Islet of Langerhans (tissue), 1 donor: ENCODE measurements at regions not wholly inside any gene's neighbourhood (a gene's known extent, or its start where the extent isn't known, plus 50 kb on each side); places are given as distances from the start of the nearest gene placed in this dataset.

Experiments
- FAIRE-seq: peaks from one replicate; lab custom pipeline; 2011; peaks lifted over from hg19 to GRCh38; lab: Jason Lieb, UNC

- no peak for FAIRE-seq
Measured at GRCh38 chr10:35769795-35770194, 127.7 kb upstream of the FZD8 start.

GRCh38 chr10:35768731-35769130, 126.6 kb upstream of the FZD8 start:
- FAIRE-seq: no peak

GRCh38 chr10:35768011-35768410, 125.9 kb upstream of the FZD8 start:
- FAIRE-seq: no peak

- FAIRE-seq: no peak
Measured at GRCh38 chr10:35765996-35766395, 123.9 kb upstream of the FZD8 start.

GRCh38 chr10:35765066-35765527, 123.0 kb upstream of the FZD8 start:
- no peak for FAIRE-seq

- FAIRE-seq: no peak
Measured at GRCh38 chr10:35762311-35763030, 120.4 kb upstream of the FZD8 start.

- FAIRE-seq: no peak
Measured at GRCh38 chr10:35758076-35758475, 116.0 kb upstream of the FZD8 start.

- no peak for FAIRE-seq
Measured at GRCh38 chr10:35754519-35754918, 112.4 kb upstream of the FZD8 start.

GRCh38 chr10:35752469-35753461, 110.7 kb upstream of the FZD8 start:
- FAIRE-seq: no peak

GRCh38 chr10:35751347-35751746, 109.3 kb upstream of the FZD8 start:
- no peak for FAIRE-seq

- no peak for FAIRE-seq
Measured at GRCh38 chr10:35749230-35749629, 107.1 kb upstream of the FZD8 start.

GRCh38 chr10:35745617-35746403, 103.7 kb upstream of the FZD8 start:
- FAIRE-seq: no peak

GRCh38 chr10:35743851-35744250, 101.8 kb upstream of the FZD8 start:
- no peak for FAIRE-seq

GRCh38 chr10:35743351-35743750, 101.3 kb upstream of the FZD8 start:
- no peak for FAIRE-seq

- FAIRE-seq: no peak
Measured at GRCh38 chr10:35739998-35740397, 97.9 kb upstream of the FZD8 start.

- FAIRE-seq: no peak
Measured at GRCh38 chr10:35735412-35735811, 93.3 kb upstream of the FZD8 start.

- FAIRE-seq: no peak
Measured at GRCh38 chr10:35731828-35732227, 89.7 kb upstream of the FZD8 start.

- FAIRE-seq: no peak
Measured at GRCh38 chr10:35728341-35728740, 86.2 kb upstream of the FZD8 start.

- no peak for FAIRE-seq
Measured at GRCh38 chr10:35726846-35727245, 84.8 kb upstream of the FZD8 start.

- FAIRE-seq: no peak
Measured at GRCh38 chr10:35723992-35724391, 81.9 kb upstream of the FZD8 start.

- FAIRE-seq: no peak
Measured at GRCh38 chr10:35723059-35723458, 81.0 kb upstream of the FZD8 start.

GRCh38 chr10:35722636-35723035, 80.5 kb upstream of the FZD8 start:
- FAIRE-seq: no peak
